Right lobe of liver (tissue), 6 donors: ENCODE measurements at regions not wholly inside any gene's neighbourhood (a gene's known extent, or its start where the extent isn't known, plus 50 kb on each side); places are given as distances from the start of the nearest gene placed in this dataset.
"Not testable (repeated sequence)": the region's sequence is repeated elsewhere in the genome, so short reads cannot be mapped to it uniquely, and the experiment has no call there.

Experiments used
- ATAC-seq, 4 donors: fragments of 200-7000 bp; cut with Tn5 transposase; one replicate each; pipeline ENCODE4 v1.9.1; 2020; ENCODE audit warnings: mild to moderate bottlenecking in 4 of 4, moderate library complexity in 4 of 4
- DNase-seq, 3 donors: peaks; one replicate each; pipeline ENCODE4 v3.0.0-alpha.2; 2020
- H3K27ac ChIP-seq, 3 donors: fragments of 200-600 bp; one replicate each; pipeline ENCODE4 v1.8.0; 2022
- H3K27me3 ChIP-seq, 2 donors: fragments of 200-600 bp; one replicate each; pipeline ENCODE4 v1.8.0; 2022
- H3K36me3 ChIP-seq, 4 donors: fragments of 200-600 bp; sonication (generic) in 1 of 4; one replicate each; pipeline versions ENCODE4 v1.5.1 to v1.8.0; 2017 to 2022; ENCODE audit warnings: control low read depth in 1 of 4
- H3K4me1 ChIP-seq, 4 donors: fragments of 200-600 bp; sonication (generic) in 1 of 4; one replicate each; pipeline versions ENCODE4 v1.5.1 to v1.8.0; 2017 to 2022; ENCODE audit warnings: control low read depth in 1 of 4
- H3K4me3 ChIP-seq, 3 donors: fragments of 200-600 bp; one replicate each; pipeline ENCODE4 v1.8.0; 2022
- H3K9me3 ChIP-seq, 4 donors: fragments of 200-600 bp; sonication (generic) in 1 of 4; one replicate each; pipeline versions ENCODE4 v1.5.1 to v1.8.0; 2017 to 2022; ENCODE audit warnings: control low read depth in 1 of 4
- POLR2A ChIP-seq: fragments of 450-650 bp; IDR thresholded peaks from one replicate; pipeline ENCODE4 v1.6.1; 2017; ENCODE audit warnings: antibody characterized with exemption, mild to moderate bottlenecking
- WGBS: methylation state at CpG from one replicate; pipeline ENCODE4 v1.1.6; 2018; ENCODE audit warnings: low coverage, low lambda C conversion rate; ENCODE audit not compliant: insufficient coverage; ENCODE audit errors: missing lambda C conversion rate; 5-methylcytosine and 5-hydroxymethylcytosine counted together
- intact Hi-C, 2 donors: fragments of 100-400 bp; cut with DNase I; formaldehyde crosslinking; loops; one replicate each; pipeline versions ENCODE4 v1.11.2 to v1.14.1; 2022
- TF ChIP-seq, protein P1 (sequence below), 4 donors: fragments of 200-600 bp in 3 of 4; fragments of 450-650 bp in 1 of 4; IDR thresholded peaks; one replicate each; pipeline versions ENCODE4 v1.5.1 to v1.8.0; 2016 to 2022; ENCODE audit warnings: antibody characterized with exemption in 4 of 4, mild to moderate bottlenecking in 2 of 4
- donor health status: DM: no; HTN: yes; CAD: no.
- donor health status: DM: no; HTN: no; CAD: no.
- donor health status: DM: no; HTN: no; CAD: no.
- donor health status: DM: no; HTN: yes; CAD: no.
- donor health status: DM: no; HTN: yes; CAD: no.

DNA sequence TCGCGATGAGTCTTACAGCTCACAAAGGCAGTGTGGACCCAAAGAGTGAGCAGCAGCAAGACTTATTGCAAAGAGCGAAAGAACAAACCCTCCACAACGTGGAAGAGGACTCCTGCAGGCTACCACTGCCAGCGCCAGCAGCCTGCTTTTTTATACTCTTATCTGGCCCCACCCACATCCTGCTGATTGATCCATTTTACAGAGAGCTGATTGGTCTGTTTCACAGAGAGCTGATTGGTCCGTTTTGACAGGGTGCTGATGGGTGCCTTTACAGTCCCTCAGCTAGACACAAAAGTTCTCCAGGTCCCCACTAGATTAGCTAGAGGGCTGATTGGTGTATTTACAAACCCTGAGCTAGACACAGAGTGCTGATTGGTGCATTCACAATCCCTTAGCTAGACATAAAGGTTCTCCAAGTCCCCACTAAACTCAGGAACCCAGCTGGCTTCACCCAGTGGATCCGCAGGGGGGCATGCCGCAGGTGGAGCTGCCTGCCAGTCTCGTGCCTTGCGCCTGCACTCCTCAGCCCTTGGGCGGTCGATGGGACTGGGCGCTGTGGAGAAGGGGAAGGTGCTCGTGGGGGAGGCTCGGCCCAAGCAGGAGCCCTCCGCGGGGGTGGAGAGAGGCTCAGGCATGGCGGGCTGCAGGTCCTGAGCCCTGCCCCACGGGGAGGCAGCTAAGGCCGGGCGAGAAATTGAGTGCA, 75.7 kb downstream of the QDPR start:
- 90% methylated on average over 5 of the region's 21 CpGs for WGBS
- intact Hi-C loops, H3K27me3 ChIP-seq, H3K27ac ChIP-seq, ATAC-seq, DNase-seq, H3K4me1 ChIP-seq, H3K36me3 ChIP-seq, H3K9me3 ChIP-seq, H3K4me3 ChIP-seq: not testable (repeated sequence)

- TF ChIP-seq POLR2A: no peak
- TF ChIP-seq, protein P1, sequence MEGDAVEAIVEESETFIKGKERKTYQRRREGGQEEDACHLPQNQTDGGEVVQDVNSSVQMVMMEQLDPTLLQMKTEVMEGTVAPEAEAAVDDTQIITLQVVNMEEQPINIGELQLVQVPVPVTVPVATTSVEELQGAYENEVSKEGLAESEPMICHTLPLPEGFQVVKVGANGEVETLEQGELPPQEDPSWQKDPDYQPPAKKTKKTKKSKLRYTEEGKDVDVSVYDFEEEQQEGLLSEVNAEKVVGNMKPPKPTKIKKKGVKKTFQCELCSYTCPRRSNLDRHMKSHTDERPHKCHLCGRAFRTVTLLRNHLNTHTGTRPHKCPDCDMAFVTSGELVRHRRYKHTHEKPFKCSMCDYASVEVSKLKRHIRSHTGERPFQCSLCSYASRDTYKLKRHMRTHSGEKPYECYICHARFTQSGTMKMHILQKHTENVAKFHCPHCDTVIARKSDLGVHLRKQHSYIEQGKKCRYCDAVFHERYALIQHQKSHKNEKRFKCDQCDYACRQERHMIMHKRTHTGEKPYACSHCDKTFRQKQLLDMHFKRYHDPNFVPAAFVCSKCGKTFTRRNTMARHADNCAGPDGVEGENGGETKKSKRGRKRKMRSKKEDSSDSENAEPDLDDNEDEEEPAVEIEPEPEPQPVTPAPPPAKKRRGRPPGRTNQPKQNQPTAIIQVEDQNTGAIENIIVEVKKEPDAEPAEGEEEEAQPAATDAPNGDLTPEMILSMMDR (IDR thresholded peaks at IDR 0.05): no peak
- Histone ChIP-seq H3K9me3 (no peaks in the 10 kb centered on the region), H3K27ac (no peak overlapping the region), H3K4me3 (no peak overlapping the region), H3K27me3 (no peaks in the 10 kb centered on the region), H3K4me1 (no peaks in the 10 kb centered on the region), H3K36me3 (no peaks in the 10 kb centered on the region)
- 91% methylated on average over 5 of the region's 5 CpGs for WGBS
- DNase-seq (no peak), ATAC-seq (no peak)
- intact Hi-C loops: no loop called here
These were observed 78.1 kb downstream of the QDPR start for GRCh38 chr4:17433827-17434226.

DNA sequence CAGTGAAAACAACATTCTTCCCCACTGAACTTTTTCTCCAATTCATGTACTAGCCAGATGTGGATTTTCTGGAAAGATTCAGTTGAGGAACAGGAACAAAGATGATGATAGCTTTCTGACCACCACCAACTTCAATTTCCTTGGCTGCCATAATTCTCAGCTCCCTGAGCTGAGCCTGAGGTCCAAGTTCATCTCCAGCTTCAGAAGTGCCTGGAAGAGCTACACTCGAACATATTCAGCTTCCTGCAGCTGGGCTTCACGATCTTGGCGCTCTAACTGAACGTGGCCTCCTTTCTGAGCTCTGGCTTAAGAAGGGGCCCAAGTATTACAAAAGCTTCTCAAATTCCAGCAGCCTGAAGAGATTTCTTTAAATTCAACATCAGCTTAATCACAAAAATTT, 83.9 kb downstream of the QDPR start:
- Histone ChIP-seq H3K4me3 (no peak overlapping the region), H3K4me1 (no peaks in the 10 kb centered on the region), H3K27ac (no peak overlapping the region), H3K9me3 (no peaks in the 10 kb centered on the region), H3K27me3 (no peaks in the 10 kb centered on the region), H3K36me3 (no peaks in the 10 kb centered on the region)
- intact Hi-C loops: no loop called here
- WGBS: 77% methylated on average over 4 of the region's 4 CpGs
- DNase-seq (no peak), ATAC-seq (no peak)
- no peak for TF ChIP-seq POLR2A
- TF ChIP-seq, protein P1 (IDR thresholded peaks at IDR 0.05): no peak

DNA sequence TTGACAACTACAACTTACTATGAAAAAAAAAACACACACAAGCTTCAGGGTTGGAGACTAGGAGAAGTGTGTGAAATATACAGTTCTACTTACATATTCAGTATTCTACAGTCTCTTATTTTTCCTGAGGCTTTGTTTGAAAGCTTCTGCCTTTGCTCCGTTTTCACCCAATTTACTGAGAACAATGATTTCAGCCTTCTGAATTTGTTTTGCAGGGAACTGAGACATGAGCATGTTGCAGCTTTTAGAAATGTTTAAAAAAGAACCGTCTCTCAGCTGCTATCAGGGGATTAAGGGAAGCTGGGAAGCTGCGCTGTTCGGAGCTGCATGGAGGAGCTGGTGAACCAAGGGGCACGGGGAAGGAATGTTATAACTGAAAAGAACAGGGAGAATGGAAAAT, 85.7 kb downstream of the QDPR start:
- 57% methylated on average over 5 of the region's 5 CpGs for WGBS
- ATAC-seq (no peak), DNase-seq (no peak)
- no peaks in the 10 kb centered on the region for H3K36me3 ChIP-seq
- H3K4me1 ChIP-seq: no peaks in the 10 kb centered on the region
- H3K9me3 ChIP-seq: no peaks in the 10 kb centered on the region
- no peak overlapping the region for H3K4me3 ChIP-seq
- intact Hi-C loops: no loop called here
- no peak overlapping the region for H3K27ac ChIP-seq
- TF ChIP-seq POLR2A: no peak
- TF ChIP-seq, protein P1 (IDR thresholded peaks at IDR 0.05): no peak
- no peaks in the 10 kb centered on the region for H3K27me3 ChIP-seq

- intact Hi-C loops: no loop called here
- ATAC-seq: no peak
- TF ChIP-seq, protein P1 (IDR thresholded peaks at IDR 0.05): no peak
- no peak for TF ChIP-seq POLR2A
- Histone ChIP-seq H3K4me1 (no peaks in the 10 kb centered on the region), H3K36me3 (no peaks in the 10 kb centered on the region), H3K4me3 (no peak overlapping the region), H3K27me3 (no peaks in the 10 kb centered on the region), H3K27ac (no peak overlapping the region), H3K9me3 (no peaks in the 10 kb centered on the region)
- DNase-seq: no peak
- 65% methylated on average over 4 of the region's 4 CpGs for WGBS
These were observed 93.9 kb downstream of the QDPR start for GRCh38 chr4:17418010-17418409.
